A172 (cell line): ENCODE measurements at regions not wholly inside any gene's neighbourhood (a gene's known extent, or its start where the extent isn't known, plus 50 kb on each side); places are given as distances from the start of the nearest gene placed in this dataset.
A peak's percentile ranks its signal among the peaks of the same experiment; 100 is the strongest.
"Not testable (repeated sequence)": the region's sequence is repeated elsewhere in the genome, so short reads cannot be mapped to it uniquely, and the experiment has no call there.

ENCODE experiments used
- DNase-seq: peaks from one replicate; pipeline ENCODE4 v3.0.0-alpha.2; 2015; ENCODE audit warnings: low spot score

DNA sequence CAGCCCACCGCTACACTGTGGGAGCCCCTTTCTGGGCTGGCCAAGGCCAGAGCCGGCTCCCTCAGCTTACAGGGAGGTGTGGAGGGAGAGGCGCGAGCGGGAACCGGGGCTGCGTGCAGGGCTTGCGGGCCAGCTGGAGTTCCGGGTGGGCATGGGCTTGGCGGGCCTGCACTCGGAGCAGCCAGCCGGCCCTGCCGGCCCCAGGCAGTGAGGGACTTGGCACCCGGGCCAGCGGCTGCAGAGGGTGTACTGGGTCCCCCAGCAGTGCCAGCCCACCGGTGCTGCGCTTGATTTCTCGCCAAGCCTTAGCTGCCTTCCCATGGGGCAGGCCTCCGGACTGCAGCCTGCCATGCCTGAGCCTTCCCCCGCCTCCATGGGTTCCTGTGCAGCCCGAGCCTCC is 306.2 kb downstream of the PPP4R3C start:
- not testable (repeated sequence) for DNase-seq

DNA sequence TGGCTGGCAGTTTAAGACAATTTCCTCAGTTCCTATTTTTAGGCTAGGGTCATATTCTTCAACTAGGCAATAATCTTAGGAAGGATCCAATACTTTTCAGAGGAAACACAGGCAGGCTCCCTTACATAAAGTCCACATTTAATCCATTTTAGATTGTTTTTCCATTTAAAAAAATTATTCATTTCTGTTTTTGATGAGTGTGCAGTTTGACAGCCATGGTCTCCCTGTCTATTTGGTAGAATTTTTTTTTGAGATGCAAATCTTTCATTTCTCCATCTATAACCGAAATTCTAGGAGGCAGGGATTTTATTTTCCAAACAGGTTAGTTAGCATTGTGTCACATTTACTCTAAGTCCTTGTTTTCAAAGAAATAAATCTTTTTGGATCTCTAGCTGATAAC is 326.8 kb downstream of the PPP4R3C start:
- DNase-seq: no peak

DNA sequence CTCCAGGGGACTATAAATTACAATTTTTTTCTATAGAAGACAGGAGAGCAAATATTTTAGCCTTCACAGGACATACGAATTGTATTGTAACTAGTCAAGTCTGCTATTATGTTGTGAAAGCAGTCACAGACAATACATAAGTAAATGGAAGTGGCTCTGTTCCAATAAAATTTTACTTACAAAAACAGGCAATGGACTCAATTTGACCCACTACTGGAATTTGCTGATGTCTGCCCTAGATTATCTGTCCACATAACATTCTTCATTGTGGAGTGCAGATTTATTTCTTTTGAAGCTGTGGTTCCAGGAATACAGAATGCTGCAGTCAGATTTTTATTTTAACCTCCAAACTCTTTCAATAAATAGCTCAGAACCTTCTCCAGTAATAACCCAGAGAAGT is 330.3 kb downstream of the PPP4R3C start:
- no peak for DNase-seq

DNA sequence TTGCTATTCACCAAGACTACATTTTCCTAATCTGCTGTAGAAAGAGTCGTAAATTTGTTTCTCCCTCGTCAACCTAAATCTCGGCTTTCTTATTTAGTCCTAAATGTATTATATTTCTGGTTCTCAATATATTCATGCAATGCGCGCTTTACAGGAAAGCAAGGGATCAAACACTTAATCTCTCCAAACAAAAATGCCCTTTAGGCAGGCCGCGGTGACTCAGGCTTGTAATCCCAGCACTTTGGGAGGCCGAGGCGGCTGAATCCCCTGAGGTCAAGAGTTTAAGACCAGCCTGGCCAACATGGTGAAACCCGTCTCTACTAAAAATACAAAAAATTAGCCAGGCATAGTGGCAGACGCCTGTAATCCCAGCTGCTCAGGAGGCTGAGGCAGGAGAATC is 376.0 kb downstream of the PPP4R3C start:
- not testable (repeated sequence) for DNase-seq

DNA sequence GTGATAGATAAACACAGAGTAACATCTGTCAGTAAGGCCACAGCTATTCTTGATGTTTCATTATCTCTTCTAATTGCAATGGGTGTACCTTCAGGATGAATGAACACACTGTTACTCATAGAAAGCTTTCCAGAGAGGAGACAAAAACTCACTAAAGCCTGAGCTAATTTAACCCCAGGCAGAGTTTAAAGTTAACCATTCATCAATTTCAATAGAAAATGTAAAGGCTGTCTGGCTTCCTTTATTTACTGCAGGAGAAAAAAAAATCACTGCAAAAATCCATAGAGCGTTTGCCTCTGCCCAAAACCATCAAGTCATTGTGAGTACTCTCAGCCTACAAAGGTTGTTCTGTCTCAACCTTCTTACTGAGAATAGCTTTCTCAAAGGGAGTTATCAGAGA is 376.9 kb downstream of the PPP4R3C start:
- DNase-seq: peak; percentile 21

DNA sequence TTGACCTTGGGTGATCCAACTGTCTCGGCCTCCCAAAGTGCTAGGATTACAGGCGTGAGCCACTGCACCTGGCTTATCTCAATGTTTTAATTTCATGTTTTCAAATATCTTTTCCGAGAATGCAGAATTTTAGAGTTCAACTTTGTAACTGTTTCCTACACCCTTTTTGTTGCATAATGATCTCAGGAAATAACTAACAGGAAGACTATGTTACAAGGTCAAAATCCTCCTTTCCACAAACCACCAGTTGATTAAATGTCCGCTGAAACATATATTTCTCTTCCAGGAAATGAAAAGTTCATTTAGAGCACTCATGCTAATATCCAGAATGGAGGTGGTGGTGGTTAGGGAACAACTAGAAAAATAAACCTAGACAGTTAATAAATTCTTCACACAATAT is 377.8 kb downstream of the PPP4R3C start:
- DNase-seq: peak; percentile 21

DNA sequence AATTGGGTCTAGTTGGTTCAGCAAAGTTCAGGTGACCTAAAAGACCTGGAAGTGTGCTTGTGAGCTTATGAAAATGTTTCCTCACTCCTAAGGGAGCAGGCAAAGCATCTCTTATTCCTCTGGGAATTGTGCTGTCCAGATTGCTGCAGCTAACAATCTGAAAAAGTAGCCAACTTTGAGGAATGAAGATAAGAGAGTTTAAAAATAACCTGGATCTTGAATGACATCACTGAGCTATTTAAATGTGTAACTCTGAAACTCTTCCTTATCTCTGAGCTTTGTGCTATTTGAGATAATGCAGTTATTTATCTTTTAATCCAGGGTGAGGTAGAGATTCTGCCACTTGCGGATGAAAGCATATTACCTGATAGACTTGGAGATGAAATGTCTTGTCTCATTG is 384.8 kb downstream of the PPP4R3C start:
- peak; percentile 56 for DNase-seq

DNA sequence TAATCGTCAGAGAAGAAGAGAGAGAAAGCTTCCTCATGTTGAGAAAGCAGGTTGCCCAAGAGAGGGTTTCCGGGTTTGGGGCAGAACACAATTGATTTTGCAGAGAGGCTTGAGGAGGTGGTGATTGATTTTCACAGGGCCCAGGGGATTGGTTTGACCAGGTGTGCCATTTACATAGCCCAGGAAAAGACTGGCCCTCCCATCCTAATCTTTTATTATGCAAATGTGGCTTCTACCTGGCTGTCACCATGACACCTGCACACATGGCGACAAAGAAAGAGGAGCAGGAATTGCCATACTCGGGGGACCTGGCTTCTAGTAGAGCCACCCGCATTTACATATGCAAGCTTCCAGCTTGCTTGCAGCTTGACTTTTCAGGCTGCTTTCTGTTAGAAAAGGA is 405.3 kb downstream of the PPP4R3C start:
- DNase-seq: no peak

DNA sequence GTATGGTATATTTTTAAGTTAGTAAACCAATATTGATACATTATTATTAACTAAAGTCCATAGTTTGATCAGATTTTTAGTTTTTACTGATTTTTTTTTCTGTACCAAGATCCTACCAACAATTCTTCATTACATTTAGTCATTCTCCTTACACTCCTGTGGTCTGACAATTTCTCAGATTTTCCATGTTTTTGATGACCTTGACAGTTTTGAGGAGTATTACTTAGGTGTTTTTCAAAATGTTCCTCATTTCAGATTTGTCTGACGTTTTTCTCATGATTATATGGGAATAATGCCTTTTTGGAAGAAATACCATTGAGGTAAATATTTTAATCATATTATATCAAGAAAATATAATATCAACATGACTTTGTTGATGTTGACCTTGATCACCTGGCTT is 423.8 kb downstream of the PPP4R3C start:
- DNase-seq: no peak

DNA sequence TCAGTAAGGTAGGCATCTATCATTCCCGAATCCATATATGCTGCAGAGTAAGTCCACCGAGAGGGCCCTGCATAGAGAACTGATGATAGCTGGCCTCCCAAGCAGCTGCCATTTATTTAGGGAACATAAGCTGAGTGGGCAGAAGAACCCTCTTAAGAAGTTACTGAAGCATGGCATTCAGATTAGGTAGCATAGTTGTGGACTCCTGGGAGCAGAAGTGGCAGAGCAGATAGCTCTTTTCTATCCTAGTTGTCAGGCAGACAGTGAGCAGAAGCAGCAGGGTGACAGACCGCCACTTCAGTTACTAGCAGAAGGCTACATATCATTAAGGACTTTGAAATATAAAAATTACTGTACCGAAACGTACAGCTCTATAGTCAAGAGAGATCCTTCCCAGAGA is 454.7 kb downstream of the PPP4R3C start:
- DNase-seq: no peak

DNA sequence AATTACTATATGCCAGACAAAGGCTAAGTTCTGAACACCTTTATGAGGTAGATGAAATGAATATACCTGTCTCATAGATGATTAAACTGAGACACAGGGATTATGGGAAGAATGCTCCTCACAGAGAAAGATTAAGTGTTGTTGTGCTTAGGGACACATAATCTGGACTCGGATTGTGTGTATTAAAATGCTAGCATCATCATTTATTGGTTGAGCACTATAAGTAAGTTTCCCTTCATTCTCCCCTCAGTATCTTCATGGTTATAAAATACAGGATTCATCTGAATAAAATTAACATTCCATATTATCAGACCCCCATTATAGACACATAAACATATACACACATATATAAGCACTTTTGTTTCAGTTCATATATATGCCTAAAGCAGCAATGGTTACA is 463.5 kb downstream of the PPP4R3C start:
- no peak for DNase-seq

DNA sequence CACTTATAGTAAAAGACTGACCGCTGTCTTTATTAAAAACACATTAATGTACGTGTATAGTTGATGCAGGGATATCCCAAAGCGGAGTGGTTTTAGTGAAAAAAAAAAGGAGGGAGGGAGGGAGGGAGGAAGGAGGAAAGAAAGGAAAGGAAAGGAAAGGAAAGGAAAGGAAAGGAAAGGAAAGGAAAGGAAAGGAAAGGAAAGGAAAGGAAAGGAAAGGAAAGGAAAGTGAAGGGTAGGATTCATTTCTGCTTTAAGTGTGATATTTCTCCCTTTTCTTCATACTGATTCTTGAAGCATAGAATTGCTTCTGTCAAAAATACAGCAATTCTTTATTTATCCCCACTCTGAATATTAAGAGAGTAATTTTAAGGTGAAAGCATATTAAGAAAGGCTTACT is 504.9 kb downstream of the PPP4R3C start:
- DNase-seq: no peak

DNA sequence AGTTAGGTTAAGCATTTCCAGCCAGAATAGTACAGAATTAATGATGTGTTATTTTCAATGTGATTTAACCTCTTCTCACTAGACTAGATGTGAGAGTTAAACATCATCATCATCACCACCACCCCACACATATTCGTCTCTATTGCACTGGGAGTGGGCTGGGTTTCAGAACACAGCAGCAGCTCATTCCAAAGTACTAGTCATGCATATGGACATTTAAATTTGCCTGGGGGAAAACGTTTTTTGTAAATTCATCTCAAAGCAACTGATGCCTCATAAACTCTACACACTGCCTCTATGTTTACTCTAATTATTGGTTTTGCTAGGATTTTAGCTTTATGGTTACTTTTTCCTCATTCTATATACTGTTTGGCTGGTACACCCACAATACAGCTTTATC is 509.1 kb downstream of the PPP4R3C start:
- no peak for DNase-seq

DNA sequence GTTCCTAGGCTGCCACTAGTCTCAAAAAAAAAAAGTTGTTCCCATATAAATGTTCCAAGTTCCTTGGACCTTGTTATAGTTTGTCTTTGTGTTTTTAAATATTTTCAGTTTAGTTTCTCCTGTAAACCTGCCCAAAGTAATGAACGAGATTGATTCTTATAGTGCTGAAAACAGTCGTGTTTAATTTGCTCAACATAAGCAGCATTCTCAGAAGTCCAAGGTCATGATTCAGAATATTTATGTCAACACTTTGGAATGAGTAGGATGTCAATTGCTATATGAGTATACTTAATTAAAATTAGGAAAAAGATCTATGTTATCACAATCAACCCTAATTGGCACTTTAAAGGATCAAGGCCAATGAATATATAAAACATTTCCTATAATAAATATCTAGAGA is 510.9 kb downstream of the PPP4R3C start:
- DNase-seq: peak; percentile 53

DNA sequence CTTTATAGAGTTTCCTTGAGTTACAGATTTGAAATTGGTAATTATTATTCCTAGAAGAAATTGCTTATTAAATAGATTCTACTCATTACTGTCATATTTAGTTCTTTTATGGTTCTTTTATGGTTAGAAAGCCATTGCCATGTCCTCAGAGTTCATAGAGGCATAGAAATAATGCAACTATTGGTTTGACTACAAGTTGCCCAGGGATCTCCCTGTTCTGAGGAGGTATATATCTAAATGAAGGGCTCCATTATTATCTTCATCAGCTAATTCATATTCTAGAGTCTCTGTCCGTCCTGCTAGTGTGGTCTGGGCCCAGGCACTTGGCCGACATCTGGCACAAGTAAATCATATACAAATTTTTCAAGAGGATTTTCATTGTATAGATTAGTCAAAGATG is 535.7 kb downstream of the PPP4R3C start:
- DNase-seq: no peak

DNA sequence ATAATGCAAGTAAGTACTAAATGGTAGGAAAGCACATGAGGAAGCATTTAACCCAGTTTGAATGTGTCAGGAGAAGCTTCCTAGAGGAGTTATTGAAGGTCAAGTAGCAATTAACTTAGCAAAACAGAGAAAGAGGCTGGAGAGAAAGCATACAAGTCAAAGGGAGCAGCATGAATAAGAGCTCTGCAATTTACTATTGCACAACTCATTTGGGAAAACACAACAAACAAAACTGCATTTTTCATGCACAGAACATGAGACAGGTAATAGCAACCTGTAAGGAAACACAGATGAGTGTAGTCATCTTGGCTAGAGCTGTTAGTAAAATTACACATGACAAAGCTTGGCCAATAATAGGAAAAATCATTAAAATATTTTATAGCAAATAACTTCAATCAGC is 538.1 kb downstream of the PPP4R3C start:
- no peak for DNase-seq

DNA sequence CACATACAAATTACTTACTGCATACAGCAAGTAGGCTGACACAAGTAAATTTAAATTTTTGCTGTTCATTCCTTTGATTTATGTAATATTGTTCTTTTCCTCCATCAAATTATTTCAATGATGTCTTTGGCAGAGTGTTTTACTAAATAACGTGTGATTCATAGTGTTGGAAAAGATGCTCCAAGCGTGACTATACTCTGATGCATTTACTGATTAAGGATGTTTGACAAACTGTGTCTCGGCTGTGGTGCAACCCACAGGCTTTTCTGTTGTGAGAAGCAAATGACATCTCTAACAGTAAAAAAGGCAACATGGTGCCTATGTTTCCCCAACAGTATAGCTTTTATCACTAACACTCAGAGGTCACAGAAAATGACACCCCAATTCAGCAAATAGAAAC is 540.9 kb downstream of the PPP4R3C start:
- DNase-seq: peak; percentile 56

DNA sequence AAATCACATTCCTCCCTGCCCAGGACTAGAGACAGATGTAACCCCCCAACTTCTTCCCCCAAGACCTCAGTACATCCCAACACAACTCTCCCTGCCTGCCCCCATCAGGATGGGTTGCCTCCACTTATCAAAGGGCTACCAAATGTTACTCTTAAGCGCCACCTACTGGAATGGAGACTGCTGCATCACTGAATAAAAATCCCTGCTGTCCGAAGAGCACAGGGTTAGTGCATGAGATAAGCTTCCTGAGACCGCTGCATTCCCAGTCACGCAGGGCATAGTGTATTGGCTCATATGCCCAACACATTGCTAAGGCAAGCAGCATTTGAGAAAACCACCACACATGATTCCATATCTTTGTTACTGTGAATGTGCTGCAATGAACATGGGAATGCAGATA is 544.5 kb downstream of the PPP4R3C start:
- DNase-seq: peak; percentile 60

DNA sequence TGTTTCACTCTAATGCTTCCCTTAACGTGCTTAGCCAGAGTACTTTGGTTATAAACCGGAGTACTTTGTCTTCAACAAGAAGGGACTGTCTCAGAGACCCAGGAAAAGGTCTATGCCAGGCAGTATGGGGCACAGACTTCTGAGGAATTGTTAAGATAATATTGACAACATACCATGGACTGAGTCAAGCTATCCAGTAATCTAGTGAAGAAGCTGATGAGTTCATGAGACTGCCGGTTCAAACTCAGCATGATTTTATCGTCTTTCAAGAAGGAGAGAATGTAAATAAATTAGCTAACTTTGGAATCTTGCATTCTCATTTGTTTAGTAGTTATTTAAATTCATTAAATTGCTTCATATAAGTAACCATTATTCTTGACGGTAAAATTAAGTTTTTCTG is 546.1 kb downstream of the PPP4R3C start:
- no peak for DNase-seq

DNA sequence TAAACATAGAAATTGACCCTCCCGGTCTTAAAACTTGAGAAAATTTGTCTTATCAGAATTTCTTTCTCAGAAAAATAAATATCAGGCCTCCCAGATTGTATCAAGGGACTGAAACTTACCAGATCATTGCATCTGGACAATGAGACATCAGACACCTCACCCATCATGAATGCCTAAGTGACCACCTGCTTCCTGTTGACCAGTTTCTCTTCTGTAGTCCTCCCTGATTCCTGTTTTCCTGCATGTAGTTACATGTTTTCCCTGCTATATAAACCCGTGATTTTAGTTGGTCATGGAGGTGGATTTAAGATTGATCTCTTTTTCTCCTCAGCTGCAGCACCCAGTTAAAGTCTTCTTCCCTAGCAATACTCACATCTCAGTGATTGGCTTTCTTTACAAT is 548.1 kb downstream of the PPP4R3C start:
- DNase-seq: peak; percentile 75

DNA sequence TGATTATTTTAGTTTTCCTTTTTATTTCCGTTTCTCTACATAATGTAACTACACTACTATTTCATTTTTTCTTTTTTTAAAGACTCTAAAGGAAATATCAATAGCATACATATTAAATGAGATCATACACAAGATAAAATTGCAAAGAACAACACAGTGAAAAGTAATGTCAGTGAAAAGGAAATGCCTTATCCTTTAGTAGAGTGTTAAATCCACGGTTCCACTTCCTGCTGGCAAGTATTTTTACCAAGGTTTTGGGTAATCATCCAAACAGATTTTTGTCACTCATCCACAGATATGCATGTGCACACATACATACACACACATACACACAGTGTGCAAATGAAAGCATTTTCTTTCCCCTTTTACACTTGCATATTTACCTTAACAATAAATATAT is 548.9 kb downstream of the PPP4R3C start:
- DNase-seq: no peak

DNA sequence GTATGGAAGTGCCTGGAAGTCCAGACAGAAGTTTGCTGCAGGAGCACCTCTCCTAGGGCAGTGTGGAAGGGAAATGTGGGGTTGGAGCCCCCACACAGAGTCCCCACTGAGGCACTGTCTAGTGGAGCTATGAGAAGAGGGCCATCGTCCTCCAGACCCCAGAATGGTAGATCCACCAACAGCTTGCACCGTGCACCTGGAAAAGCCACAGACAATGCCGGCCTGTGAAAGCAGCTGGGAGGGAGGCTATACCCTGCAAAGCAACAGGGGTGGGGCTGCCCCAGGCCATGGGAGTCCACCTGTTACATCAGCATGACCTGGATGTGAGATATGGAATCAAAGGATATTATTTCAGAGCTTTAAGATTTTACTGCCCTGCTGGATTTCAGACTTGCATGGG is 551.4 kb downstream of the PPP4R3C start:
- DNase-seq: not testable (repeated sequence)

DNA sequence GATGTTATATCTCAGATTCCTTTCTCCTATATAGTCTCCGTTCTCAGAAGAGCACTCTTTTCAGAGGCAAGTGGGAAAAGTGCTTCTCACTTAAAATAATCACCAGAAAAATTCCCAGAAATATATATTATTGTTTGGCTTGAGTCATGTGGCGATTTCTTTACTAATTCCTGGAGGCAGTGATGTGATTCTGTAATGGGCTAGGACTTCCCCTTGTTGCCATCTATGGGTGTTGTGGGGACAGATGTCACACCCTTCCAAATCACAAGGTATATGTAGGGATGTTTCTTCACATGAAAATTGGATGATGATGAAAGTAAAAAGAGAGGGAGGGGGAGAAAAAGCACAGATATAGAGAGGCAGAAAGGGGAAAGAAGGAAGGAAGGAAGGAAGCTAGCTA is 553.4 kb downstream of the PPP4R3C start:
- DNase-seq: no peak

DNA sequence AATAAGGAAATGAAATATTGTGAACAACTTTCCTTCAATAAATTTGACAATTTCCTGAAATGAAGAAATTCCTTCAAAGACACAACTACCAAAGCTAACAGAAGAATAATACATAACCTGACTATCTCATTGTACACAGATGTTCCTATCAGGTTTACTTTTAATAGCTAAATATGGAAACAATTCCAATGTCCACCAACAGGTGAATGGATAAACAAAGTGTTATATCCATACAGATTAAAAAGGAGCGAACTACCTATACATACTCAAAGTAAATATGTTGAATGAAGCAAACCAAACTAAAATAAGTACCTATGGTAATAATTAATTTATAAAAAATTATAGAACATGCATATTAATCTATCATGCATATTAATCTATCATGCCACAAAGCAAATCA is 554.9 kb downstream of the PPP4R3C start:
- no peak for DNase-seq

DNA sequence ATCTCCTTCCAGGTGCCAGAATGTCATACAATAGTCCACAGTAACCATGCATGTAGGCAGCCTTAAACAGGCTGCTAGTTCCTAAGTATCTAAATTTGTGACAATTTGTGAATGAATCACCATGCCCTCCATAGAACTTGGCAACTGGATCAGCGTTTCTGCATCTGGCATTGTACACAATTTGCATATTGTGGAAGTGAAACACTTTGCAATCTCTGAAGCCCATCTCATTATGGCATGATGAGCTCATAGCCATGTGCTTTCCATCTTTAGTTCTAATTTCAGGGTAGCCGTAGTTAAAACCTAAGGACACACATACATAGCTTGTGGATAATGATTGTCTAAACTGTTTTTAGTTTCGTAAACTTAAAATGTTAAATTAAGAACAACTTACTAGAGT is 573.6 kb downstream of the PPP4R3C start:
- DNase-seq: peak; percentile 4
